Muscle layer of colon (tissue), 2 donors: ENCODE measurements at regions not wholly inside any gene's neighbourhood (a gene's known extent, or its start where the extent isn't known, plus 50 kb on each side); places are given as distances from the start of the nearest gene placed in this dataset.
"Not testable (repeated sequence)": the region's sequence is repeated elsewhere in the genome, so short reads cannot be mapped to it uniquely, and the experiment has no call there.

Source experiments
- H3K27ac ChIP-seq: one replicate; pipeline ENCODE4 v1.7.0; 2013; ENCODE audit warnings: low read depth, mild to moderate bottlenecking, low read length, moderate library complexity
- H3K27me3 ChIP-seq, 2 donors: one replicate each; pipeline ENCODE4 v1.7.0; 2013; ENCODE audit warnings: low read length in 2 of 2, mild to moderate bottlenecking in 2 of 2; ENCODE audit not compliant: insufficient read depth in 2 of 2, control insufficient read depth in 1 of 2
- H3K36me3 ChIP-seq: one replicate; pipeline ENCODE4 v1.7.0; 2013; ENCODE audit warnings: mild to moderate bottlenecking, low read length; ENCODE audit not compliant: insufficient read depth
- H3K4me1 ChIP-seq: one replicate; pipeline ENCODE4 v1.7.0; 2013; ENCODE audit warnings: mild to moderate bottlenecking, low read length; ENCODE audit not compliant: insufficient read depth
- H3K4me3 ChIP-seq, 2 donors: one replicate each; pipeline ENCODE4 v1.7.0; 2013; ENCODE audit warnings: low read length in 2 of 2, low read depth in 1 of 2, mild to moderate bottlenecking in 1 of 2, moderate library complexity in 1 of 2
- H3K9ac ChIP-seq: one replicate; pipeline ENCODE4 v1.7.0; 2013; ENCODE audit warnings: low read length
- H3K9me3 ChIP-seq: one replicate; pipeline ENCODE4 v1.7.0; 2013; ENCODE audit warnings: mild to moderate bottlenecking, low read length
- donor health status: abdominal sarcoma.
- donor health status: Adenocarcinoma of cecum.

- not testable (repeated sequence) for H3K4me1 ChIP-seq, H3K9me3 ChIP-seq, H3K36me3 ChIP-seq, H3K4me3 ChIP-seq, H3K27ac ChIP-seq, H3K27me3 ChIP-seq, H3K9ac ChIP-seq
Observed at GRCh38 chr9:82433290-82433931, 444.8 kb downstream of the SPATA31D1 start.

- Histone ChIP-seq H3K9me3 (peaks cover 6% of the 10 kb centered on the region), H3K4me1 (no peaks in the 10 kb centered on the region), H3K4me3 (no peak overlapping the region), H3K36me3 (no peaks in the 10 kb centered on the region), H3K27me3 (no peaks in the 10 kb centered on the region), H3K9ac (no peak overlapping the region), H3K27ac (no peak overlapping the region)
Observed at GRCh38 chr9:82436475-82436874, 447.9 kb downstream of the SPATA31D1 start.

- not testable (repeated sequence) for H3K27ac ChIP-seq, H3K9me3 ChIP-seq, H3K36me3 ChIP-seq, H3K4me3 ChIP-seq, H3K4me1 ChIP-seq, H3K27me3 ChIP-seq, H3K9ac ChIP-seq
Observed at GRCh38 chr9:82437183-82437582, 448.6 kb downstream of the SPATA31D1 start.

- no peaks in the 10 kb centered on the region for H3K4me1 ChIP-seq
- no peaks in the 10 kb centered on the region for H3K36me3 ChIP-seq
- H3K4me3 ChIP-seq = no peak overlapping the region
- no peak overlapping the region for H3K9ac ChIP-seq
- H3K27ac ChIP-seq = no peak overlapping the region
- H3K9me3 ChIP-seq = peaks cover 6% of the 10 kb centered on the region
- H3K27me3 ChIP-seq = no peaks in the 10 kb centered on the region
Observed at GRCh38 chr9:82438581-82438980, 450.0 kb downstream of the SPATA31D1 start.

- no peaks in the 10 kb centered on the region for H3K36me3 ChIP-seq
- H3K4me1 ChIP-seq = no peaks in the 10 kb centered on the region
- H3K27ac ChIP-seq = no peak overlapping the region
- H3K9me3 ChIP-seq = peaks cover 14% of the 10 kb centered on the region
- H3K27me3 ChIP-seq = no peaks in the 10 kb centered on the region
- H3K9ac ChIP-seq = no peak overlapping the region
- H3K4me3 ChIP-seq = no peak overlapping the region
Observed at GRCh38 chr9:82443312-82443711, 454.7 kb downstream of the SPATA31D1 start.

GRCh38 chr9:82445556-82445955 is 457.0 kb downstream of the SPATA31D1 start:
- Histone ChIP-seq H3K4me3 (no peak overlapping the region), H3K36me3 (no peaks in the 10 kb centered on the region), H3K9me3 (peaks cover 13% of the 10 kb centered on the region), H3K9ac (no peak overlapping the region), H3K27me3 (no peaks in the 10 kb centered on the region), H3K27ac (no peak overlapping the region), H3K4me1 (no peaks in the 10 kb centered on the region)

- Histone ChIP-seq H3K9ac (no peak overlapping the region), H3K9me3 (peaks cover 8% of the 10 kb centered on the region)
Observed at GRCh38 chr9:82447343-82447742, 458.8 kb downstream of the SPATA31D1 start.

GRCh38 chr9:82449986-82450385 is 461.4 kb downstream of the SPATA31D1 start:
- no peak overlapping the region for H3K4me3 ChIP-seq
- H3K27ac ChIP-seq = no peak overlapping the region
- no peaks in the 10 kb centered on the region for H3K4me1 ChIP-seq
- H3K27me3 ChIP-seq = no peaks in the 10 kb centered on the region
- no peak overlapping the region for H3K9ac ChIP-seq
- H3K9me3 ChIP-seq = peaks cover 8% of the 10 kb centered on the region
- no peaks in the 10 kb centered on the region for H3K36me3 ChIP-seq

More at GRCh38 chr9:82447343-82447742, 458.8 kb downstream of the SPATA31D1 start:
- no peaks in the 10 kb centered on the region for H3K36me3 ChIP-seq
- no peak overlapping the region for H3K4me3 ChIP-seq
- H3K4me1 ChIP-seq = no peaks in the 10 kb centered on the region
- no peaks in the 10 kb centered on the region for H3K27me3 ChIP-seq
- H3K27ac ChIP-seq = no peak overlapping the region

- no peaks in the 10 kb centered on the region for H3K9me3 ChIP-seq
- no peak overlapping the region for H3K9ac ChIP-seq
- H3K4me1 ChIP-seq = no peaks in the 10 kb centered on the region
- H3K4me3 ChIP-seq = no peak overlapping the region
- H3K27ac ChIP-seq = no peak overlapping the region
- no peaks in the 10 kb centered on the region for H3K27me3 ChIP-seq
- H3K36me3 ChIP-seq = no peaks in the 10 kb centered on the region
Observed at GRCh38 chr9:82454509-82455190, 466.1 kb downstream of the SPATA31D1 start.

GRCh38 chr9:82456642-82457041 is 468.1 kb downstream of the SPATA31D1 start:
- Histone ChIP-seq H3K4me3 (no peak overlapping the region), H3K4me1 (no peaks in the 10 kb centered on the region), H3K36me3 (no peaks in the 10 kb centered on the region), H3K27me3 (no peaks in the 10 kb centered on the region), H3K9ac (no peak overlapping the region), H3K27ac (no peak overlapping the region), H3K9me3 (no peaks in the 10 kb centered on the region)

GRCh38 chr9:82457298-82457697 is 468.7 kb downstream of the SPATA31D1 start:
- no peaks in the 10 kb centered on the region for H3K4me1 ChIP-seq
- H3K36me3 ChIP-seq = no peaks in the 10 kb centered on the region
- no peaks in the 10 kb centered on the region for H3K9me3 ChIP-seq
- no peak overlapping the region for H3K9ac ChIP-seq
- H3K4me3 ChIP-seq = no peak overlapping the region
- H3K27me3 ChIP-seq = no peaks in the 10 kb centered on the region
- H3K27ac ChIP-seq = no peak overlapping the region

- Histone ChIP-seq H3K9me3 (no peaks in the 10 kb centered on the region), H3K4me3 (no peak overlapping the region), H3K9ac (no peak overlapping the region), H3K27me3 (no peaks in the 10 kb centered on the region), H3K36me3 (no peaks in the 10 kb centered on the region), H3K27ac (no peak overlapping the region), H3K4me1 (no peaks in the 10 kb centered on the region)
Observed at GRCh38 chr9:82457891-82458290, 469.3 kb downstream of the SPATA31D1 start.
